ENCODE measurements at regions not wholly inside any gene's neighbourhood (a gene's known extent, or its start where the extent isn't known, plus 50 kb on each side); places are given as distances from the start of the nearest gene placed in this dataset.

DNA sequence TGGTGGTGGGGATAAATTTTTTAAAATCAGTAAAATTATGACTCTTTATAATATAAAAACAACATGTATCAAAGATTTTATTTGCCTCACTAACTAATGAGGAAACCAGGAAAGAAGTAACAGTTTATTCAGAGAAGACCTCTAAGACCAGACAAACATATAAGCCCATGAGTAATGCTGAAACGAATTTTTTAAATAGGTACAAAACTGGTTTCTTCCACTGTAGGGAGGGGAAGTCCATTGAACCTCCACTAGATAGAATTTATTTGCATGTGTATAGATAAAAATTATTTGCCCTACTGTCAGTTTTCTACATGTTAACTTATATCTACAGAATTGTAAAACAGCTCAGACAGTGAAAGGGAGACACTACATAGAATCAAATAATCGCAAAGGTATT, 86.8 kb downstream of the ZC3H11B start:
- no peak for DNase-seq (ENCODE audit: low read depth, low spot score)
- H3K27ac ChIP-seq: no peak overlapping the region

DNA sequence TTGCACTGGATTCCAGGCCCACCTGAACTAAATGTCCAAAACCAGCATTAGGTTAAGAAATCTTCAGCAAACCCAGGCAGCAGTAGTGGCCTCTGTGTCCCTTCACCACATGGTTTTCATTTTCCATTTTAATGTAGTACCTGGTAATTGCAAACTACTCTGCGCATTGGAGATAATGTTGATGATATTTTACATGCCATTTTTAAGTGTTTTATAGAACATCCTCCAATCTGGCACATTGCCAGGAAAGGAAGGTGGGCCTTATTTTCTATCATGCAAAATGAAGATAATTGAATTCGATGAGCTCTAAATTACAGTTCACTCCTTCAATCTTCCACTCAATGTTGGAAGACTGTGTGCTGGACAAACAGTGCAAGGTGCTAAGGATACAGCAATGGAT, 89.5 kb downstream of the ZC3H11B start:
- no peak for DNase-seq (ENCODE audit: low read depth, low spot score)

DNA sequence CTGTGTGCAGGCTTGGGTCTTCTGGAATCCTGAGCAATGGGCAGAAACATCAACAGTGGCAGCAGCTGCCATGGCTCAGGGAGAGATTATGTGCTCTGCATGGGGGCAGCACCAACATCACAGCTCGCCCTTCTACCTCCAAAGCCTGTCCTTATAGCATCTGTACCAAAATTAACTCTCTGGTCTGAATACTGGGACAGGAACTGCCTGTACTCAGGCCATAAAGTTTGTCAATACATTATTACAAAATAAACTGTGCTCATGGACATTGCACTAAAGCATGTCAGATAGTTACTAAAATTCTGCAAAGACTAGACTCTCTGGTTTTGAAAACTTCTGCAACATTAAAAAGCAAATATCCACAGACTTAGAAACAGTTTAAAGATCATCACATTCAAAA, 91.6 kb downstream of the ZC3H11B start:
- H3K27ac ChIP-seq: no peak overlapping the region
- DNase-seq (ENCODE audit: low read depth, low spot score): no peak

More for the DNA sequence above, 89.5 kb downstream of the ZC3H11B start:
- H3K27ac ChIP-seq: no peak overlapping the region

DNA sequence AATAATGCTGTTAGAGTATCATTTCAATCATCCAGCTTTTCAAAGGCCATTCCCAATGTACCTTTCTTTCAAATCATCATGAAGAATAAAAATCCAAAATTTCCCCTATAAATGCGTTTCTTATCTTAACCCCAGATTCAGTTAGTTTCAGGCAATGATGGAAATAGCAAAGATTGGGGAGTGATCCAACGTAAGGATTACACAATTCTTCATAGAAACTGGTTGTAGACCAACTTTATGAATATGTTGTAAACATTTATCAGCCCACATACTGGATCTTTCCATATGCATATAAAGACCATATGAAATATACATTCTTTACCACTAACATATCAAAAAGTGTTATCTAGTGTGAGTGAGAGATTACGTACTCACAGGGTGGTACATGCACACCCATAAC, 92.7 kb downstream of the ZC3H11B start:
- no peak overlapping the region for H3K27ac ChIP-seq
- no peak for DNase-seq (ENCODE audit: low read depth, low spot score)

DNA sequence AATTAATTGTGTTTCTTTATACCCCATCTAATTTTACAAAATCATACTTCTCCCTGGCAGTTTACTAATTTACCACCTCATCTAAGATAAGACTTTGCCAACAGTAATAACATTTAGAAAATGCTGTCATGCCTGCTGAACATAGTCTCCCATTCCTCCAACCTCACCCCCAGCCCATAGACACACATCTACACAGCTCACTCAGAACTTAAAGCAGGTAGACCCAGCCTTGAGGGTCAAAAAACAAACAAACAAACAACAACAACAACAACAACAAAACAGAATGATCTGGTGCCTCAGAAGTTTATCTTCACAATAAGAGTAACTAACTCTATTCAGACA, 94.0 kb downstream of the ZC3H11B start:
- DNase-seq (ENCODE audit: low read depth, low spot score): no peak
- H3K27ac ChIP-seq: no peak overlapping the region

DNA sequence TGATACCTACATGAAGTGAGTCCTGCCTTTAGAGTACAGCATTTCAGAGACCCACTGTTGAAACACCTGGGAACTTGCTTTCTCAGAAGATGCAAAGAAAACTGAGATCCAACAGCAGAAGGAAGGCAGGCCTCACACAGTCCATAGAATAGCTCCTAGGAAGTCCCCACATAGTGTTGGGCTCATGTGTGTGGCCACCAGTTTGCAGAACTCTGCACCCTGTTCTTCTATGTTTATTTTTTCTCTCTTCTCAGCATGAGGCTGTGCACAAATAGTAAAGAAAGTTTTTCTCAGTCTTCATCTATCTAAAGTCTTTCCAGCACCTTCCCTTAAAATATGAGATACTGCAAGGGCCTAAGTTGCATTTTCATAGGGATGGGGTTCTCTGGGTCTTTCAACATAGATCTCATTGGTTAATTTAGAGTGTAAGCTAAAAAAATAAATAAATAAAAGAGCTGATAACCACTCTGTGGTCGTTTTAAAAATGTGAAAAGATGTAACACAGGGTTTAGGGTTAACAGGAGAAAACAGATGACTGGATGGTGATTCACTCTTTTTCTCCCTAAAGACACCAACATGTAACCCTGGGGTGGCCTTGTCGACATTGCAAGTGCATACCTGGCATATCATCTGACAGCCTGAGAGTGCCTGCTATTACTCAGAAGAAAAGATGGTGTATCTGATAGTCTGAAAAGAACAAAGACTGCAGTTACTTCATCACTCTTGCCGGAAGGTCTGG, 94.6 kb downstream of the ZC3H11B start:
- H3K27ac ChIP-seq: no peak overlapping the region
- DNase-seq (ENCODE audit: low read depth, low spot score): peak; percentile 64

DNA sequence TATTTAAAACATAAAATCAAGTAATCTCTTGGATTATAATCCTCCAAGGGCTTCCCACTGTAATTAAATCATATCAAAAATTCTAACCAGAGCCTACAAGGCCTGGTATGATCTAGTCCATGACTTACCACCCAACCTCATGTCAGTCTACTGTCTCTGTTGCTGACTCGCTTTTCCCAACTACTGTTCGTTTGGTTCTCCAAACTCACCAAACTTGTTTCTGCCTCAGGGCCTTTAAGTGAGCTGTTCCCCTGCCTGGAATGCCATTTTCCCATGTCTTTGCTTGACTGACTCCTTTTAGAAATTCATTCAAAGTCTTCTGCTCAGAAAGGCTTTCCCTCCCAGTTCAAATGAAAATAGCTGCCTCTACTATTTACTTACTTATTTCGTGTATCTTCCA, 95.9 kb downstream of the ZC3H11B start:
- H3K27ac ChIP-seq: no peak overlapping the region
- DNase-seq (ENCODE audit: low read depth, low spot score): peak; percentile 34

DNA sequence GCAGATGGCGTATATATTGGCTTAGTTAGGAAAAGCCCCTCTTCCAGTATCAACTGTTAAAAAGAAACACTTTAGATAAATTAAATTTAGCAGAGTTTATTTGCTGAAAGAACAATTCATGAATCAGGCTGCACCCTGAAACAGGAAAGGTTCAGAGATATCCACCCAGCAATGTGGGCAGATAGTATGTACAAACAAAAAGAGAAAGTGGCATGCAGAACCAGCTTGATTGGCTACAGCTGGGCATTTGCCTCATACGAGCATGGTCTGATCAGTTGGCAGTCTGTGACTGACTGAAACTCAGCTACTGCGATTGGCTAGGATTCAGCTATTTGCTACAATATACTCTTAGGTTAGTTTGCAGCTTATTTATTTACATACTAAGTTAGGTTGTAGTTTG, 98.2 kb downstream of the ZC3H11B start:
- no peak for DNase-seq (ENCODE audit: low read depth, low spot score)
- H3K27ac ChIP-seq: no peak overlapping the region

DNA sequence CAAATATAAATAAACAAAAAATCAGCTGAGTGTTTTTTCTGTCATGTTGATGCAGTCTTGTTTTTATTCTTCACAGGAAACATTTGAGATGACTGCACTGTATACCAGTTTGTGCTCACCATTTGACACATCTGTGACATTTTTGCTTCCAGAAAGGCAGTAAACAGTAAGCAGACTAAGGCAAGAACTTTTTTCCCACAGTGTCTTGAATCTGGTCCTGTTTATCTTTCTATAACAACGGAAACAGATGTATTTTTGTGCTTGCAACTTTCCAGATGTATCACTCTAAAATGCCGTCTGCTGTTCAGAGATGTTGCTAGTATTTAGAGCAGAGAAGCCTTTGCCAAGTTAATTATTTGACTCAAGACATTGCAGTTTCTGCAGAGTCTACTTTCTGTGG, 105.5 kb downstream of the ZC3H11B start:
- no peak overlapping the region for H3K27ac ChIP-seq
- no peak for DNase-seq (ENCODE audit: low read depth, low spot score)

DNA sequence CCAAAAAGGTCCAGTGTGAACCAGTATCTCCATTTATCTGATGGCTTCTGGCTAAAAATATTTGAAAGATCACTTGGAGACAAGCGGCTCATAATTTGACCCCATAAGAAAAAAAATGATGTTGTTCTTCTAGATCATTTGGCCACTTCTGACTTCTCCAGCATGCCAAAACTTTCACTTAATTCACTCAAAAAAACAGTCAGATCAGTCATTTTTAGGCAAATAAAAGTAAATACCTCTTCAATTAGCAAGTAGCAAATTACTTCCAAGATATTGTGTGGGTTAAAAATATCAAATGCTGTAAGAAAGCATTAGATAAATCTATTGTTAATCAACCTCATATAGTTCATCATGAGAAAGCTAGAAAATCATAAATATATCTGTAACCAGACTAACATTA, 106.0 kb downstream of the ZC3H11B start:
- no peak overlapping the region for H3K27ac ChIP-seq
- DNase-seq (ENCODE audit: low read depth, low spot score): no peak

DNA sequence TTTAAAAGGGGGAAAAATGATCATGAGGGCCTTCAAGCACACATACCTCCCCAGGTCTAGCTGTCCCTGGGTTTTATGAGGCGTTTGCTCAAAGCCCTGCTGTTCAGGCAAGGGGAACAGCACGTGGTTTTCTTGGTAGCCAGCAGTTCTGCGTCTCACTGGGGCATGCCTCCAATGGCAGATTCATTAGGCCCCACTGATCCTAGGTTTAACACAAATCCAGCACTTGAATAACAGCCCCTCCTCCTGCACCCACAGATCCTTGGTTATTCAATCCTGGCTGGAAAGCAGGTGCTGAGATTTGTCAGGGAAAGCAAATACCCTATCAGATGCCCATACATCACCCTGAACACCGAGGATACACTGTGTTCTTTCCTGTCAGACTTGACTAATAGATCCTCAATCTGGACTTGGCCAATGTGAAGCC, 106.4 kb downstream of the ZC3H11B start:
- DNase-seq (ENCODE audit: low read depth, low spot score): no peak
- no peak overlapping the region for H3K27ac ChIP-seq

DNA sequence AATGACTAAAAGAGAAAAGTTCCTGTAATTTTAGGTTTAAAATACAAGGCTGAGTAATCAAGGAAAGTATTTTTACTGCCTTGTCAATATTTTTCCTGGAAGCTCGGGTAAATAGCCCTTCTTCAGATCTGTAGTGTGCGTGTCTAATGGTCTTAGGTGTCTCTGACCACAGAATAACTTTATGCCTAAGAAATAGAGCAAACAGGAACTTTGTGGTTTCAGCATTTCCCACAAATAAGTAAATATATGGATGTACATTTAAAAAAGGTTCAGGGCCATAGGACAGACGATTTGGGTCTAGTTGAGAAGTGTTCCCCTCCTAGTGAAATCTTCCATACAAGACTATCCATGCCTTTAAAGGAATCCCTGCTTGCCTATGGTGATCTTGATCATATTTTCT, 107.0 kb downstream of the ZC3H11B start:
- DNase-seq (ENCODE audit: low read depth, low spot score): no peak

DNA sequence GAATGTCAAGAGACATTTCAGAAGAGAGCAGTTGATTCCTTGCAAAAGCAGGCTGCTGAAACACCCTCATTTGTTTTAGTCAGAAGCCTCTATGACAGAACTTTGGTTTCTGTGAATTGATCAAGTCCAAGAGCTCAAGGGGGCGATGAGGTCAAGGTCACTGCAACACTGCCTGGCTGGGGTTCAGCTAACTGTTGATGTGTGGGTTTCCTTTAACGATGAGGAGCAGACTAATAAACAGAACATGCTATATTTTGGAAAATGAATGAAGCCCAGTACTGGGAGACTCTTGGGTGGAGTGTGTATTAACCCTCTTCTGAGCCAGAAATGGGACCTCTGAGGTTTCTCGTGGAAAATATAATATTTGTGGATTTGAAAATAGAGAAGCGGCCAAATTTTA, 109.3 kb downstream of the ZC3H11B start:
- no peak for DNase-seq (ENCODE audit: low read depth, low spot score)
- H3K27ac ChIP-seq: no peak overlapping the region

More for the DNA sequence above, 107.0 kb downstream of the ZC3H11B start:
- H3K27ac ChIP-seq: no peak overlapping the region

DNA sequence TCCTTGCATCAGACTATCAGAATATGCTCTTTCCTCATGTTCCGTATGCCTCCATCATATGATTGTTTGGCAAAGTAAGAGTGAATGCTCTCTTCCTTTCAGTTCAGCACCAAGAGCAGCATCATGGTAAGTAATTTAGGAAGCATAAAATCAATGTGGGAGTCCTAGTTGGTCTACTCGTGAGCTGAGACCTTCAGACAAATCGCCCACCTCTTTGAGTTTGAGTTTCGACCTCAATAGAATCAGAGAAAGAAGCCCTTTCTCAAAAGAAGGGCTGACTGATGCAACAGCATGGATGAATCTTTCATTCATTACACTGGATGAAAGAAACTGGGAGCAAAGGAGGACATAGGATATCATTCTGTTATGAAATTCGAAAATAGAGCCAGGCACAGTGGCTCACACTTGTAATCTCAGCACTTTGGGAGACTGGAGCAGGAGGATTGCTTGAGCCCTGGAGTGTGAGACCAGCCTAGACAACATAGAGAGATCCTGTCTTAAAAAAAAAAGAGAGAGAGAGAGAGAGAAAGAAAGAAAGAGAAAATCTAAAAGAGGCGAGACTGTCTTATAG, 112.5 kb downstream of the ZC3H11B start:
- no peak for DNase-seq (ENCODE audit: low read depth, low spot score)
- H3K27ac ChIP-seq: no peak overlapping the region

DNA sequence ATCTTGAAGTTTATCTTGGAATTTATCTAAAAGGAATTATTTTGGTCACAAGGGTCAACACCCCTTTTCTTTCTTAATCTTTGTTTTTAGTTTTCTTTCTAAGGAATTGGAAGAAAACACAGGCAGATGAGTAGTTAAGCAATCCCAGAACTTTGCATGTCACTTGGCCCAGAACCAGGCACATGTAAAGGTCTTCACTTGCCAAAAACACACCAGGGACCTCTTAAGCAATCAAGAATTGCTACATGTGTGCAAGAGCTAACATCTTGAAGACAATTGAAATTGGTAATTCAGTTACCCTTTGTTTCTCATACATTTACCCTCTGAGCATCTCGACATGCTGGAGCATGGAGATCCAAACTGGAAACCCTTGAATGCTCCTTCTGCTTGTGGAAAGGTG, 114.2 kb downstream of the ZC3H11B start:
- no peak overlapping the region for H3K27ac ChIP-seq
- no peak for DNase-seq (ENCODE audit: low read depth, low spot score)

DNA sequence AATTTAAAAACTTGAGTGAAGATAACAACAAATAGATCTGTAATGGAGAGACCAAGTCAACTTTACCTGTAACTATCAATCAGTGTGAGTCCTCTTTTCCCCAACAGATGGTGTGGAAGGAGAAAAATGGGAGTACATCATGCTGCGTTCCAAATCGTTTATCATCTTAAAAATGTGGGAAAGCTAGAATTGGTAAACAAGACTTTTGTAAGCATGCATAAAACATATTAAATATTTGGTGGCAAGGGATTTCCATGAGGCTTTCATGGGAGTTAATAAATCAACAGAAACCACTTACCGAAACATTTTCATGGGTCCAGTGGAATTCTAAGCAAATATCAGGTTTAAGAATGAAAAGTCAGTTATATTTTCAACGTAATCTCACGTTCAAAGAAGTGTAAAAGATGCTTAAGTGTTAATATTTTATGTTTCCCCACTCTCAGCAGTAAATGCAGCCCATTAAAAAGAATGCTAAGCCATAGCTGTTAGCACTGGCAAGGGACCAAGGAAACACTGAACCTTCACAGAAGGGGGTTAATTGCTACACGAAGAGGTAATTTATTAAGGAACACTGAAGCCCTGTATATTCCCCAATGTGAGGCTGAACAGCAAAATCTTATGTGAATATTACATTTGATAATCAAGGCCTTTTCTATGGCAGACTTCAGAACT, 117.0 kb downstream of the ZC3H11B start:
- H3K27ac ChIP-seq: no peak overlapping the region
- no peak for DNase-seq (ENCODE audit: low read depth, low spot score)

DNA sequence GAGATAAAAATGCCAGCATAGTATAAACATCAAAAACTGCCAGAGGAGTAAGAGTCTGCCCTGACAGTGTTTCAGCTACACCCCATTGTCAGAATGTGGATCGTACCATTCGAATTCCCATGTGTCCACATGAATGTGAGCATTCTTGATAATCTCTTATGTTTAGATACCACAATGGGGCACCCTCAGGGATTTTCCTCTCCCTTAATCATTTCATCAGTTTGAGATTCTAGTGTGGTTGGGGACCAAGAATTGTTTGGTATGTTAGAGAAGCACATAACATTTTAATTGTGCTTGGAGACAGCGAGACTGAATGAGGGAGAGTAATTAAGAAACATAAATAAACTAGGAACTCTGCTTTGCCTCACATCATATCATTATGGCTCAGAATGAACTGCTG, 120.2 kb downstream of the ZC3H11B start:
- no peak for DNase-seq (ENCODE audit: low read depth, low spot score)
- no peak overlapping the region for H3K27ac ChIP-seq

DNA sequence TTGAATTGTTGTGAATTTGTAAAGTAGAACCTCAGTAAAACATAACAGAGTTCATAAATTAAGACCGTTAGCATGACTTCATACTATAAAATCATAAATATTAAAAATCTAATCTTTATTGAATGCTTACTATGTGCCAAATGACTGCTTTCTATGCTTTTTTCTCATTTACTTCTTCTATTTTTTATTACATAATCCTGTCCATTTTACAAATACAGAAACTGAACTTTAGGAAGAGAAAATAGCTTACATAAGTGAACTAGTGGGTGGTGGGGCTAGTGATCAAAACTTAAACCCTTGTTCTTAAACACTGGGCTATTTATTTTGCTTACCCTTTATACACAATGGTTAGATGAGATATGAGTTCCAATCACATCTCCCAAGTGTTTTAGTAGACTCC, 122.3 kb downstream of the ZC3H11B start:
- no peak for DNase-seq (ENCODE audit: low read depth, low spot score)
- H3K27ac ChIP-seq: no peak overlapping the region

DNA sequence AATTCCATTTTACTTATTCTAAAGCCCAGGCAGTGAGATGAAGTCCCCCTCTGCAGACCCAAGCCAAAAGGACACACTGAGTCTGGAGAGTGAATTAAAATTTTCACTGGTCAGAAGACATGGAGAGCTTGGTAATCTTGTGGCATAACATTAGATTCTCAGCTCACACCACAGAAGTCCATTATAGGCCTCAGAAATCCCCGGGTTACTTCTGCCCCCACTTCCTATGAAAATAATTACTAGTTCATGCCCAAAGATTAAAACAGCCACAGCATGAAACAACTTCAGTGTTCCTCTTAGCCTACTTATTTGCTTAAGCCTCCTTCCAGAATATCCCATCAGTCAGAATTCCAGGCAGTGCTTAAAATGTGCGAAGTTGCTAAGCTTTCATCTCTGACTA, 123.3 kb downstream of the ZC3H11B start:
- DNase-seq (ENCODE audit: low read depth, low spot score): no peak
- no peak overlapping the region for H3K27ac ChIP-seq

DNA sequence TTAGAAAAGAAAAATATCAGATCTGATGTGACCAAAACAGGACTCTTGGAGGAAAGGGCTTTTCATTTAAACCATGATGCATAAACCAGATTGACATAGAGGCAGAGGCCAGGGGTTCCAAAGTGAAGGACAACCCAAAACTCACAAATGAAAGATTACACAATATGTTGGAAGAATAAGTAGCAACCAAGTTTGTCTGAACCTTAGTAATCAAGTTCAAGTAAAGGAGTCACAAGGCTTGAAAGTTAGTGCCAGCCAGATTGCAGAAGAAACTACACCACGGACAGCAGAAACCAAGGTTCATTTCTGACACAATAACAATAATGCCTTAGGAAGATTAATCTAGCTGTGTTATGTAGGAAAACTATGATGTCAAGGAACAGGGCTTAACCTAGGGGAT, 124.6 kb downstream of the ZC3H11B start:
- no peak for DNase-seq (ENCODE audit: low read depth, low spot score)
- no peak overlapping the region for H3K27ac ChIP-seq

DNA sequence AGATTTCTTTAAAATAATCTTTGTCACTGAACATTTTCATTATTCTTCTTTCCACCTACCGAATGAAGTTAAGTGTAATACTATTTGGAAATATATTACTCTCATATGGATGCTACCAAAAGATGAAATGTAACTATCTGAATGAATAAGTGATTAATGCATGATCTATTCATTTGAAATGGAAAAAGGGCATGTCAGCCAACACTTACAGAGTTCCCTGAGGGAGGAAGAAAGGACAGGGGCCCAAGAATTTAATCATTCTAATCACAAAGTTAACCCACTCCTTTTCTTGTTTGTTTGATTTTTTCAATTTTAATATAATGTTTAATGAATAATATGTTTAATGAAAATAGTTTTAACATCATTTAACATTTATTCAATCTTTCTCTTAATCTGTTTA, 129.4 kb downstream of the ZC3H11B start:
- no peak for DNase-seq (ENCODE audit: low read depth, low spot score)
- no peak overlapping the region for H3K27ac ChIP-seq

DNA sequence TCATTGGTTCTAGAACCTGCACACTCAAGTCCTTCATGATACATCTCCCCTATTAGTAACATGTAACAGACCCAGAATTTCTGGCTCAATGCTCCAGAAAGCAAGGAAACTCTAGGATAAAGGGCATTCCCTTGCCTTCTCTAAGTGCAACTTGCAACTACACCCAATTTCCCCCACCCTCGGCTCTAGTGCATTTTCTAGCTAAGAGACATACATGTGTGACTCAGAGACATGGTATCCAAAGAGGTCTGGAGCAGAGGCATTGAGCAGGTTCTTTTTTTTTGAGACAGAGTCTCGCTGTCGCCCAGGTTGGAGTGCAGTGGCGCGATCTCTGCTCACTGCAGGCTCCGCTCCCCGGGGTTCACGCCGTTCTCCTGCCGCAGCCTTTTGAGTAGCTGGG, 132.9 kb downstream of the ZC3H11B start:
- no peak for DNase-seq (ENCODE audit: low read depth, low spot score)
- H3K27ac ChIP-seq: no peak overlapping the region

Data from epithelial cell of prostate (primary cell).